Ascending aorta (tissue), 2 donors: ENCODE measurements at regions not wholly inside any gene's neighbourhood (a gene's known extent, or its start where the extent isn't known, plus 50 kb on each side); places are given as distances from the start of the nearest gene placed in this dataset.

Experiments used
- DNase-seq, 2 donors: peaks; one replicate each; pipeline ENCODE4 v3.0.0-alpha.2; 2019; ENCODE audit warnings: low spot score in 2 of 2
- H3K27ac ChIP-seq, 2 donors: fragments of 200-600 bp; sonication (generic); one replicate each; pipeline ENCODE4 v1.5.1; 2016 to 2017; ENCODE audit warnings: mild to moderate bottlenecking in 1 of 2
- H3K27me3 ChIP-seq: fragments of 200-600 bp; sonication (generic); one replicate; pipeline ENCODE4 v1.5.1; 2017
- H3K36me3 ChIP-seq, 2 donors: fragments of 200-600 bp; sonication (generic); one replicate each; pipeline ENCODE4 v1.5.1; 2016
- H3K4me1 ChIP-seq, 2 donors: fragments of 200-600 bp; sonication (generic); one replicate each; pipeline ENCODE4 v1.5.1; 2016 to 2017; ENCODE audit warnings: mild to moderate bottlenecking in 1 of 2
- H3K4me3 ChIP-seq, 2 donors: fragments of 200-600 bp; sonication (generic); one replicate each; pipeline ENCODE4 v1.5.1; 2016 to 2017; ENCODE audit warnings: mild to moderate bottlenecking in 1 of 2
- H3K9me3 ChIP-seq, 2 donors: fragments of 200-600 bp; sonication (generic); one replicate each; pipeline ENCODE4 v1.5.1; 2016
- intact Hi-C: fragments of 100-400 bp; cut with DNase I; formaldehyde crosslinking; loops from one replicate; pipeline ENCODE4 v1.15.1; 2023
- TF ChIP-seq, protein P1 (sequence below), 3 experiments: fragments of 200-600 bp in 2 of 3; fragments of 450-650 bp in 1 of 3; sonication (generic) in 2 of 3; IDR thresholded peaks; one replicate each; pipeline ENCODE4 v1.5.1; 2016 to 2019; ENCODE audit warnings: antibody characterized with exemption in 3 of 3, mild to moderate bottlenecking in 1 of 3, moderate library complexity in 1 of 3

DNA sequence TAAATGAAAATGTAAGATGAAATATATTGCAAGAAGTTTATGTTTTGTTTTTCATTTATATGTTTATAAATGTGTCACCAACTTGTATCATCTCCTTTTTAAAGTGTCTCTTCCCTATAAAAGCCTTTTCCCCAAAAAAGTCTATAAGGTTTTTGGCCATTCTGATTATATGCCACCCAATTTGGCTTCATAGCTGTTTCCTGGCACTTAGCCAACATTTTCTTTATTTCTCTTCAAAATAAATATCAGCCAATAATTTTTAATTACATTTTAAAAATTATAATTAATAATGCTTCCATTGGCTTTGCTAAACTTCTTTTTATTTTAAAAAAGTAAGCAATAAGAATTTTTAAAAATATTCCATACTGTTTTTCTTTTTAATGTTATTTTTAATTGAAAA is 171.8 kb downstream of the RASSF9 start:
- TF ChIP-seq, protein P1, sequence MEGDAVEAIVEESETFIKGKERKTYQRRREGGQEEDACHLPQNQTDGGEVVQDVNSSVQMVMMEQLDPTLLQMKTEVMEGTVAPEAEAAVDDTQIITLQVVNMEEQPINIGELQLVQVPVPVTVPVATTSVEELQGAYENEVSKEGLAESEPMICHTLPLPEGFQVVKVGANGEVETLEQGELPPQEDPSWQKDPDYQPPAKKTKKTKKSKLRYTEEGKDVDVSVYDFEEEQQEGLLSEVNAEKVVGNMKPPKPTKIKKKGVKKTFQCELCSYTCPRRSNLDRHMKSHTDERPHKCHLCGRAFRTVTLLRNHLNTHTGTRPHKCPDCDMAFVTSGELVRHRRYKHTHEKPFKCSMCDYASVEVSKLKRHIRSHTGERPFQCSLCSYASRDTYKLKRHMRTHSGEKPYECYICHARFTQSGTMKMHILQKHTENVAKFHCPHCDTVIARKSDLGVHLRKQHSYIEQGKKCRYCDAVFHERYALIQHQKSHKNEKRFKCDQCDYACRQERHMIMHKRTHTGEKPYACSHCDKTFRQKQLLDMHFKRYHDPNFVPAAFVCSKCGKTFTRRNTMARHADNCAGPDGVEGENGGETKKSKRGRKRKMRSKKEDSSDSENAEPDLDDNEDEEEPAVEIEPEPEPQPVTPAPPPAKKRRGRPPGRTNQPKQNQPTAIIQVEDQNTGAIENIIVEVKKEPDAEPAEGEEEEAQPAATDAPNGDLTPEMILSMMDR (IDR thresholded peaks at IDR 0.05): no peak
- no peaks in the 10 kb centered on the region for H3K36me3 ChIP-seq
- no peaks in the 10 kb centered on the region for H3K4me1 ChIP-seq
- H3K4me3 ChIP-seq: no peak overlapping the region
- no peaks in the 10 kb centered on the region for H3K27me3 ChIP-seq
- no peaks in the 10 kb centered on the region for H3K9me3 ChIP-seq
- H3K27ac ChIP-seq: no peak overlapping the region
- DNase-seq: no peak
- intact Hi-C loops: no loop called here

DNA sequence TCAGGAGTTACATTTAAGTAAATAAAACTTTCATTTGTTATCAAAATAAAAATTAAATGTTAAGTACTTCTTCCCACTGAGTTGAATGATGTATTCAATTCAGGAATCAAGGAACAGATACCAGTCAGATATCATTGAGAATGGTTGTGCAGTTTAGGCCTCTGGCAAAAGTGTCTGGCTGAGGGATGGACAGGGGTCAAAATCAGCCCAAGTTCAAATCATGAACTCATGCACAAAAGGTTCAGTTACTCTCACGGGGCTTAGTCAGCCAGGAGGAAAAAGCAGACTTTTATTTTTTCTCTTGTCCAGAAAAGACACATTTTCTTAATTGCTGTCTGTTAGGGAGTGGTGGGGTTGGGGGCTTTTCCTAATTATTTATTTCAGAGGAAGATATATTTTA is 166.3 kb downstream of the RASSF9 start:
- H3K4me1 ChIP-seq: no peaks in the 10 kb centered on the region
- H3K27me3 ChIP-seq: no peaks in the 10 kb centered on the region
- TF ChIP-seq, protein P1 (IDR thresholded peaks at IDR 0.05): no peak
- intact Hi-C loops: no loop called here
- no peaks in the 10 kb centered on the region for H3K9me3 ChIP-seq
- no peaks in the 10 kb centered on the region for H3K36me3 ChIP-seq
- DNase-seq: no peak
- no peak overlapping the region for H3K27ac ChIP-seq
- H3K4me3 ChIP-seq: no peak overlapping the region

DNA sequence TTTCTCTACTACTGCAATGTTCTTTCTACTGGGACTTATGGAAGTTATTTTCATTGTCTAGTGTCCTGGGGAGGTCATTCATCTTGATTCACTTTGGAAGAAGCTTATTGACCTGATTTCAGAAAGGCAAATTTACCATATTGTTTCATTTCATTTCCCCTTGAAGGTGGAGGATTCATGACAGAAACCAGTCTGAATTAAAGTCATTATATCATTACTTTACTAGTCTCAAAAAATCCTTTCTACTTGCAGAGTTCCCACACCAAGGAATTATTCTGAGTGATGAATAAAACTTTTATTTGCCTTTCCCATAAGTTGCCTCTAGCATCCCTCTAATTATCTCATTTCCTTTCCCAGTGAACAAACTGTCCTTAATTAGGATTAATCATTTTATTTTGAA is 163.8 kb downstream of the RASSF9 start:
- Histone ChIP-seq H3K9me3 (no peaks in the 10 kb centered on the region), H3K4me1 (no peaks in the 10 kb centered on the region), H3K27me3 (no peaks in the 10 kb centered on the region), H3K36me3 (no peaks in the 10 kb centered on the region), H3K27ac (no peak overlapping the region), H3K4me3 (no peak overlapping the region)
- DNase-seq: no peak
- TF ChIP-seq, protein P1 (IDR thresholded peaks at IDR 0.05): no peak
- intact Hi-C loops: no loop called here

DNA sequence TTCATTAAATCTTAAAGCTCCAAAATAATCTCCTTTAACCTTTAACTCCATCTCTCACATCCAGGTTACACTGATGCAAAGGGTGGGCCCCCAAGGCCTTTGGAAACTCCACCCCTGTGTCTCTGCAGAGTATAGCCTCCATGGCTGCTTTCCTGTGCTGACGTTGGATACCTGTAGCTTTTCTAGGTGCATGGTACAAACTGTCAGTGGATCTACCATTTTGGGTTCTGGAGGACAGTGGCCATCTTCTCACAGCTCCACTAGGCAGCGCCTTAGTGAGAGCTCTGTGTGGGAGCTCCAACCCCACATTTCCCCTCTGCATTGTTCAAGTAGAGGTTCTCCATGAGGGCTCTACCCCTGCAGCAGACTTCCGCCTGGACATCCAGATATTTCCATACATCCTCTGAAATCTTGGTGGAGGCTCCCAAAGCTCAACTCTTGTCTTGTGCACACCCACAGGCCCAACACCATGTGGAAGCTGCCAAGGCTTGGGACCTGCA is 162.2 kb downstream of the RASSF9 start:
- H3K27me3 ChIP-seq: no peaks in the 10 kb centered on the region
- DNase-seq: no peak
- no peaks in the 10 kb centered on the region for H3K36me3 ChIP-seq
- H3K9me3 ChIP-seq: no peaks in the 10 kb centered on the region
- no peak overlapping the region for H3K4me3 ChIP-seq
- intact Hi-C loops: no loop called here
- H3K27ac ChIP-seq: no peak overlapping the region
- H3K4me1 ChIP-seq: no peaks in the 10 kb centered on the region
- TF ChIP-seq, protein P1 (IDR thresholded peaks at IDR 0.05): no peak

DNA sequence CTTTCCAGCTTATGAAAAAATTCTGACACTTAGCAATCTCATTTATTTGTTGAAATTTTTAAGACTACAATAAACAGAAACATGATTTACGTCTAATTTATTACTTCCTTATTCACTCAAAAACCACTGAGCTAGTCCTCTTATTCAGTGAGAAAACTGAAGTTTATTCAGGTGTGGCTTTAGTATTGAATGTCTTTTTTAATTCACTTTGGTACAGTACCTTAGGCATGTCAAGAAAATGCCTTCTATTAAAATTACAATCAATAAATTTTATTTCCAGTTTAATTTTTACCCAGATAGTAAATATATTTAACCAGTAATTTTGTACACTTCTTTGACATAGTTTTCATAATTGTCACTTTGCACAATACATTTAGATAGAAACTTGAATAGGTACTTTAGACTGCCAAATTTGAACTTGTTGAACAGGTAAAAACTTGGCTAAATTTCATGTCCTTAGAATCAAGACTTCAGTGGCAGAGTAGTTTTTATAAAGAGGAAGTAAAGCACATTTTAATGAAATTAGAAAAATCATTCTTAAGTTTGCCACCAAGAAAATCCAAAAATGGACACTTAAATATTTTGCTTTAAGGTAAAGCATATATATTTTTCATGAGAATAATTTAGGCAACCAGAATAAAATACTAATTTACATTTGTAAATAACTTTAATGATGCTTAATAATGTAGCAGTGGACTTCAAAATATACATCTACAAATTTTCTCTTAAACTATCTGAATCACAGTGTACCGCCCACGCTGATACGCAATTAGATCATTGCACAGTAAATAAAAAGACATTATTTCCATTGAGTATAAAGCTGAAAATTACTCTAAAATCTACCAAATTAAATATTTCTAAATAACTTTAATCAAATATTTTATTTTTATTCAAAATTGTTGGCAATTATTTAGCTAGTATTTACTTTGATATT is 159.1 kb downstream of the RASSF9 start:
- H3K27ac ChIP-seq: no peak overlapping the region
- peaks cover 0 to 10% of the 10 kb centered on the region in 2 donors for H3K9me3 ChIP-seq
- DNase-seq: no peak
- TF ChIP-seq, protein P1 (IDR thresholded peaks at IDR 0.05): no peak
- no peaks in the 10 kb centered on the region for H3K27me3 ChIP-seq
- H3K4me3 ChIP-seq: no peak overlapping the region
- H3K4me1 ChIP-seq: no peaks in the 10 kb centered on the region
- intact Hi-C loops: no loop called here
- H3K36me3 ChIP-seq: no peaks in the 10 kb centered on the region
